NCI-H82 treated with DMSO at 0.1 percent for 48 hours (cell line): ENCODE measurements at regions not wholly inside any gene's neighbourhood (a gene's known extent, or its start where the extent isn't known, plus 50 kb on each side); places are given as distances from the start of the nearest gene placed in this dataset.
"Not testable (repeated sequence)": the region's sequence is repeated elsewhere in the genome, so short reads cannot be mapped to it uniquely, and the experiment has no call there.

ENCODE experiments used
- DNase-seq: peaks from one replicate; lab custom pipeline; 2025; ENCODE audit not compliant: unreplicated experiment; lab: John Stamatoyannopoulos, UW

DNA sequence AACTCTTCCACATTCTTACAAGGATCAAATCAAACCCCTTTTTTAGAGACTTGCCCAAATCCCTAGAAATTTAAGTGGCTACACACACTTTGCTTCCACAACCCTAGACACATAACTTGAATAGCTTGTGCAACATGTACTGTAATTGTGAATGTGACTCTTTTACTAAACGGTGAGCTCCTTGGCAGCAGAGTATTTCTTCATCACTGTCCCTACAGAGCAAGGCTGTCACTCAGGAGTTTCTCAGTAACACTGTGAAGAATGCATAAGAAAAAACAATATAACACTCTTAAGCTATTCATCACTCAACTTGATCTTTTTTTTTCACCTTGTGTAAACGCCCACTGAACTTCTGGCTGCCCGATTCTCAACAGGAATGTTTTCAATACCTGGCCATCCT lies 53.8 kb upstream of the ADAMTS18 start:
- DNase-seq = no peak

DNA sequence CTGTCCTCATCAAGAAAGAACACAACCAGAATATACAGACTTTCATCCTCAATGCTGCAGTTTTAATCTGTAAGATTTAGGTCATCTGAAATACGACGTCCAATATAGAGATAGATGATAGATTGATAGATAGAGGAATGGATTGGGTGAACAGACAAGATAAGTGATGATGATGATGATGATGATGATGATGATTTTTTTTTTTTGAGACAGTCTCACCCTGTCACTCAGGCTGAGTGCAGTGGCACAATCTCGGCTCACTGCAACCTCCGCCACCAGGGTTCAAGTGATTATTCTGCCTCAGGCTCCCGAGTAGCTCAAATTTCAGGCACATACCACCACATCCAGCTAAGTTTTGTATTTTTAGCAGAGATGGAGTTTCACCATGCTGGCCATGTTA lies 56.3 kb upstream of the ADAMTS18 start:
- DNase-seq = no peak

DNA sequence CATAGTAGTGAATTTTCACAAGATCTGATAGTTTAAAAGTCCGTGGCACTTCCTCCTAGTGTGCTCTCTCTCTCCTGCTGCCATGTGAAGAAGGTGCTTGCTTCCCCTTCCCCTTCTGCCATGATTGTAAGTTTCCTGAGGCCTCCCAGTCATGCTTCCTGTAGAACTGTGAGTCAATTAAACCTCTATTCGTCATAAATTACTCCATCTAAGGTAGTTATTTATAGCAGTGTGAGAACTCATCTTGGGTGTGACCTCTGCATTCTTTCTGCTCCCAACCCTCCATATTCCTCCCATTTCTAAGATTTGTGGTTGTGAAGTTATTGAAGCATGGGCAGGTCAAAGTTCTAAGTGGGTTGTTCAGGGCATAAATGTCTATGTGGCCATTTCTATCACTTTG lies 62.1 kb upstream of the ADAMTS18 start:
- no peak for DNase-seq

- DNase-seq = no peak
Observed at GRCh38 chr16:77499373-77500285, 64.8 kb upstream of the ADAMTS18 start.

DNA sequence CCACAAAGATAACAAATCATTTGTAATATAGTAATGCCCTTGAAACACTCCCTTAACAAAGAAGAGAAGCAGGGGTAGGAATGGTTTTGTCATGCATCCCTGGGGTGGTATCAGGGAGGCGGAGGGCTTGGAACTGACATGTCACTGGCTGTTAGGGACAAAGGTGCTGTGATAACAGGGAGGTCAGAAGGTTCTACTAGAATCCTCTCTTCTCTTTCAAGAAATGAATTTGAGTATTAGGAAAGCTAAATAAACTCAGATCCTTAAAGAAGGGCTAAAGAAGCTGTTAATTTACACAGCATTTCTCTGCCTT lies 65.4 kb upstream of the ADAMTS18 start:
- no peak for DNase-seq

- no peak for DNase-seq
Observed at GRCh38 chr16:77500934-77501664, 66.3 kb upstream of the ADAMTS18 start.

- DNase-seq = no peak
Observed at GRCh38 chr16:77502448-77502847, 67.6 kb upstream of the ADAMTS18 start.

GRCh38 chr16:77506492-77506891 lies 71.7 kb upstream of the ADAMTS18 start:
- not testable (repeated sequence) for DNase-seq

- no peak for DNase-seq
Observed at GRCh38 chr16:77509051-77509450, 74.2 kb upstream of the ADAMTS18 start.

GRCh38 chr16:77509796-77510195 lies 75.0 kb upstream of the ADAMTS18 start:
- peak; percentile 60 for DNase-seq

- DNase-seq = no peak
Observed at GRCh38 chr16:77511053-77511452, 76.2 kb upstream of the ADAMTS18 start.

DNA sequence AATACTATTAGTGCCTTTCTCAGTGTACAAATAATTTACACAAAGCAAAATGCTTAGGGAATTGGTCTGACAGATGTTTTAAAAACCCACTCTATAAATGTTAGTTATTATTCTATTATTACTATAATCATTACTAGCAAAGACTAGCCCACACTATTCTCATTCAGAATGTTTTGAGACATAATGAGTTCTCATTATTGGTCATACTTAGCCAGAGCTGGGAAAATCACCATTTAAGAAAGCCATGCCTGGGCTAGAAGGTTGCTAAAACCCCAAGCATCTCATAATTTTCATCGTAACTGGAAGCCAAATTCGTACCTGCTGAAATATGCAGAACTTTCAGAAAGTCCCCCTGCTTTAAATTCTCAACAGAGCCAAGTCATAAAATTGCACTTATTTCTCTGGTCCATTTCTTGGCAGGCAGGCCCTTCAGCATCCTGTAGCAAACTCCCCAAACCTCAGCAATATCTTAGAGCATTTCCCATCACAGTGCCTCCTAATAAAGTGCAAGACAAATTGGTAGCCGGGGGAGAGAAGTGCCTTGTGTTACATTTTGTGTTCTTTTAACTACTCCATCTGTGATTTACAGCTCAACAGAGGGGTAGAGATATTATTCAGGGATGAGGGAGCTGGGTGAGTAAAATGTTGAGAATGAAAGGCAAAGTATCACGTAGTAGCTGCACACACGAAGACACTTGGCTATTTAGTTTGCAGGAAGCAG lies 79.8 kb upstream of the ADAMTS18 start:
- no peak for DNase-seq

- DNase-seq = not testable (repeated sequence)
Observed at GRCh38 chr16:77525226-77525625, 90.4 kb upstream of the ADAMTS18 start.

DNA sequence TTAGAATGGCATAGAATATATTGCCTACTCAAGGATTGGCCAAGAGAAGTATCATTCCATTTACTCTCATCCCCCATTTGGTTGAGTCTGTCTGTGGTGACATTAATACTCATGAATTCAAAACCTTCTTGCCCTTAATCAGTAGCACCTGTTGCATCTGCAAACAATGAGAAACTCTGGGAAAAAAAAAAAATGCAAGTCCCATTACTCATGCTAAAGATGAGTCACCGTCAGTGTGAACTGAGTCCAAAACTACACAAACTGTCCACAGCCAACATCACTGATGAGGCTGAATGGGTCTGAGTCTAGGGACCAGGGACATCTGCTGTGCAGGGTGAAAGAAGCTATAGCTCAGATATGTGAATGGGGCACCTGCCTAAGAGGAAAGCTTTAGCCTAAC lies 96.9 kb upstream of the ADAMTS18 start:
- no peak for DNase-seq

GRCh38 chr16:77536809-77537208 lies 102.0 kb upstream of the ADAMTS18 start:
- no peak for DNase-seq

GRCh38 chr16:77539421-77540034 lies 104.7 kb upstream of the ADAMTS18 start:
- no peak for DNase-seq

GRCh38 chr16:77540646-77541045 lies 105.8 kb upstream of the ADAMTS18 start:
- DNase-seq = no peak

GRCh38 chr16:77541165-77541564 lies 106.3 kb upstream of the ADAMTS18 start:
- no peak for DNase-seq

DNA sequence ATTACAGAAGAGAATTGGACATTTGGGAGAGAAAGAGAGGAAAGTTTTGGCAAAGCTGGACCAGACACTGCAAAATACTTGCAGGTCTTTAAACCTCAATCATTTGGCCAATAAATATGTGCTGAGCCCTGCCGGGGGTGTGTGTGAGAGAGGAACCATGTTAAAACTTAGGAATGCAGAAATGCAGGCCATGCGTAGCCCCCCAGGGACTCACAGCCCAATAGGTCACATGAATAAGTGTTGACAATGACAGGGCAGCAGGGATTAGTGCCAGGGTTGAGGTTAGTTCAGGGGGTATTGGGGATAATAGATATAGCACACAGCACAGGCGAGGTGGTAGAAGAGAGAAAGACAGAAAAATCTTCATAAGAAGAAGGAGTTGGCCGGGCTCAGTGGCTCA lies 113.3 kb upstream of the ADAMTS18 start:
- DNase-seq = no peak

- DNase-seq = no peak
Observed at GRCh38 chr16:77548766-77549165, 113.9 kb upstream of the ADAMTS18 start.

- DNase-seq = no peak
Observed at GRCh38 chr16:77549876-77550275, 115.0 kb upstream of the ADAMTS18 start.
